ENCODE measurements at regions not wholly inside any gene's neighbourhood (a gene's known extent, or its start where the extent isn't known, plus 50 kb on each side); places are given as distances from the start of the nearest gene placed in this dataset.

DNA sequence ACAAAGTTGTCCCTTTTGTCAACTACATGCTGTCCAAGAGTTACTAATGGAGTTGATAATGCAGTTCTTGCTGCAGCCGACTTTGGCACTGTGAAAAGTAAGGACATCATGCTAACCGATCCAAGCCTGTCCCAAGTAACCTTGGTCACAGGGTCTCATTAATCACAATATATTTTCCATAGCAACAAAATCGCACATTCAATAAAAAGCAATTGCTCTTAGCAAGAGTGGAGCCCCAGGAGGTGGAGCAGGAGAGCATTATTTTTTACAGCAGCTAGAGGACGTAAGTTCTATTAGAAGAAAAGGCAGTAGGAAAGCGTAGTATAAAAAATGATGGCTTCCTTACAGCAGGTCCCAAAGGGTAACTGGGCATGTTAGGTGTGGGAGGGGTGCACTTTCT is 570.3 kb downstream of the EBF1 start:
- TF ChIP-seq, protein P1, sequence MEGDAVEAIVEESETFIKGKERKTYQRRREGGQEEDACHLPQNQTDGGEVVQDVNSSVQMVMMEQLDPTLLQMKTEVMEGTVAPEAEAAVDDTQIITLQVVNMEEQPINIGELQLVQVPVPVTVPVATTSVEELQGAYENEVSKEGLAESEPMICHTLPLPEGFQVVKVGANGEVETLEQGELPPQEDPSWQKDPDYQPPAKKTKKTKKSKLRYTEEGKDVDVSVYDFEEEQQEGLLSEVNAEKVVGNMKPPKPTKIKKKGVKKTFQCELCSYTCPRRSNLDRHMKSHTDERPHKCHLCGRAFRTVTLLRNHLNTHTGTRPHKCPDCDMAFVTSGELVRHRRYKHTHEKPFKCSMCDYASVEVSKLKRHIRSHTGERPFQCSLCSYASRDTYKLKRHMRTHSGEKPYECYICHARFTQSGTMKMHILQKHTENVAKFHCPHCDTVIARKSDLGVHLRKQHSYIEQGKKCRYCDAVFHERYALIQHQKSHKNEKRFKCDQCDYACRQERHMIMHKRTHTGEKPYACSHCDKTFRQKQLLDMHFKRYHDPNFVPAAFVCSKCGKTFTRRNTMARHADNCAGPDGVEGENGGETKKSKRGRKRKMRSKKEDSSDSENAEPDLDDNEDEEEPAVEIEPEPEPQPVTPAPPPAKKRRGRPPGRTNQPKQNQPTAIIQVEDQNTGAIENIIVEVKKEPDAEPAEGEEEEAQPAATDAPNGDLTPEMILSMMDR (conservative IDR thresholded peaks at IDR 0.05): no peak
- TF ChIP-seq EZH2 (IDR thresholded peaks at IDR 0.05; ENCODE audit: low read depth): no peak
